ENCODE measurements at regions not wholly inside any gene's neighbourhood (a gene's known extent, or its start where the extent isn't known, plus 50 kb on each side); places are given as distances from the start of the nearest gene placed in this dataset.

GRCh38 chr6:81565071-81565470 is 187.4 kb downstream of the TENT5A start:
- intact Hi-C loops (cut with micrococcal nuclease; ENCODE audit: unreplicated experiment) = no loop called here
- BruUV-seq (replicated peaks) = no TSS peak
- H3K36me3 Mint-ChIP-seq (ENCODE audit: insufficient read depth, unreplicated experiment) = no peaks in the 10 kb centered on the region
- no peak for TF ChIP-seq CTCF (IDR thresholded peaks at IDR 0.05; ENCODE audit: unreplicated experiment)
- DNase-seq = no peak
- H3K27me3 Mint-ChIP-seq (ENCODE audit: unreplicated experiment) = no peaks in the 10 kb centered on the region
- H3K27ac Mint-ChIP-seq (ENCODE audit: unreplicated experiment) = no peak overlapping the region
- no peak overlapping the region for H3K4me3 Mint-ChIP-seq (ENCODE audit: low read depth, unreplicated experiment)
- CTCF ChIA-PET = interaction anchor here (0.6 kb wide), 1 partner anchor 344 kb away, joined by 4 read pairs; no protein-coding TSS in a partner anchor
- H3K4me1 Mint-ChIP-seq (ENCODE audit: low read depth, unreplicated experiment) = peaks cover 16% of the 10 kb centered on the region
- no peaks in the 10 kb centered on the region for H3K9me3 Mint-ChIP-seq (ENCODE audit: low read depth, unreplicated experiment)

- Mint-ChIP-seq H3K4me3 (ENCODE audit: low read depth, unreplicated experiment) (no peak overlapping the region), H3K27ac (ENCODE audit: unreplicated experiment) (no peak overlapping the region), H3K36me3 (ENCODE audit: insufficient read depth, unreplicated experiment) (no peaks in the 10 kb centered on the region), H3K4me1 (ENCODE audit: low read depth, unreplicated experiment) (peaks cover 16% of the 10 kb centered on the region), H3K27me3 (ENCODE audit: unreplicated experiment) (no peaks in the 10 kb centered on the region), H3K9me3 (ENCODE audit: low read depth, unreplicated experiment) (no peaks in the 10 kb centered on the region)
- intact Hi-C loops (cut with micrococcal nuclease; ENCODE audit: unreplicated experiment) = loop anchor here (5.0 kb wide), 2 partner anchors 117 to 188 kb away; partner anchors contain the start of gene TENT5A
- CTCF ChIA-PET = no interaction called here
- no TSS peak for BruUV-seq (replicated peaks)
- no peak for TF ChIP-seq CTCF (IDR thresholded peaks at IDR 0.05; ENCODE audit: unreplicated experiment)
- no peak for DNase-seq
Measured at GRCh38 chr6:81564470-81565068, 187.9 kb downstream of the TENT5A start.

DNA sequence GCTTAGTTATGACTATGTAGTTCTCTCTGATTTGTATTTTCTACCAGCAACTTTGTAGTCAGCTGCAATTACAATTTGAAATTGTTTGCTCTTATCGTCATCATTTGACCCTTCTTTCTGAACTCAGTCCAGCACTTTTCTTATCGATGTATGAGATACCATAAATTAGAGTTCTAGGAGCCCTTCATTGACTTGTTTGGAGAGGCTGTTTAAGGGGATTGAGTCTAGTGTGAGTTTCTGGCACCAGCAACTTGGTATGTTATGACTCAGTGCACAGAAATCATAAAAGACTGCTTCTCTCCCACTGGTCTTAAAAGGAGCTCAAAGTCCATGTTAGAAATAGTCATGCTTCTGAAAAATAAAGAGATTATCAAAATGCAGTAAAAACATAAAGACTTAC is 190.3 kb downstream of the TENT5A start:
- no TSS peak for BruUV-seq (replicated peaks)
- Mint-ChIP-seq H3K36me3 (ENCODE audit: insufficient read depth, unreplicated experiment) (no peaks in the 10 kb centered on the region), H3K9me3 (ENCODE audit: low read depth, unreplicated experiment) (no peaks in the 10 kb centered on the region), H3K27me3 (ENCODE audit: unreplicated experiment) (no peaks in the 10 kb centered on the region), H3K27ac (ENCODE audit: unreplicated experiment) (peak overlapping the region; percentile 66), H3K4me3 (ENCODE audit: low read depth, unreplicated experiment) (peak overlapping the region; percentile 47), H3K4me1 (ENCODE audit: low read depth, unreplicated experiment) (peaks cover 16% of the 10 kb centered on the region)
- TF ChIP-seq CTCF (IDR thresholded peaks at IDR 0.05; ENCODE audit: unreplicated experiment) = no peak
- CTCF ChIA-PET = interaction anchor here (0.7 kb wide), 1 partner anchor 11 kb away, joined by 3 read pairs; no protein-coding TSS in a partner anchor
- peak; percentile 16 for DNase-seq
- intact Hi-C loops (cut with micrococcal nuclease; ENCODE audit: unreplicated experiment) = loop anchor here (5.0 kb wide), 2 partner anchors 115 to 190 kb away; partner anchors contain the start of gene TENT5A

DNA sequence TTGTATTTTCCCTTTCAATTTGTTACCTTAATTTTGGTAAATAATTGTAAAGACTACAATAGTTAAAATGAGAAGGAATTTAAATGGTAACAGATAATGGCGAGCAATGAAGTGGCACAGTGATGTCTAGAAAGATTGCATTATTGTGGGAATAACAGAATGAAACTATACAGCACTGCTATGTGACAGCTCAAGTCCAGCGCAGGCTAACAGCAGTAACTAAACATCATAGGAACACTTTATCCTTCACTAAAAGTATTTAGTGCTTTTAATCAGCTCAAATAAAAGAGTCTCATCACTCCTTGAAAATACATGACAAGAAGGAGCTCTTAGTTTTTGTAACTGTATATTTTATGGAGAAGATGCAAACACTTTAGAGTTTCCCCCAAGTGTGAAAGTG is 190.8 kb downstream of the TENT5A start:
- H3K4me1 Mint-ChIP-seq (ENCODE audit: low read depth, unreplicated experiment) = peaks cover 16% of the 10 kb centered on the region
- TF ChIP-seq CTCF (IDR thresholded peaks at IDR 0.05; ENCODE audit: unreplicated experiment) = no peak

More for the DNA sequence above, 190.8 kb downstream of the TENT5A start:
- H3K4me3 Mint-ChIP-seq (ENCODE audit: low read depth, unreplicated experiment) = peak overlapping the region; percentile 47
- intact Hi-C loops (cut with micrococcal nuclease; ENCODE audit: unreplicated experiment) = loop anchor here (5.0 kb wide), 2 partner anchors 114 to 191 kb away; partner anchors contain the start of gene TENT5A
- no peak for DNase-seq
- peak overlapping the region; percentile 66 for H3K27ac Mint-ChIP-seq (ENCODE audit: unreplicated experiment)
- H3K27me3 Mint-ChIP-seq (ENCODE audit: unreplicated experiment) = no peaks in the 10 kb centered on the region
- no TSS peak for BruUV-seq (replicated peaks)
- CTCF ChIA-PET = no interaction called here
- no peaks in the 10 kb centered on the region for H3K9me3 Mint-ChIP-seq (ENCODE audit: low read depth, unreplicated experiment)
- no peaks in the 10 kb centered on the region for H3K36me3 Mint-ChIP-seq (ENCODE audit: insufficient read depth, unreplicated experiment)

Measured in Calu3 (cell line).